GM23248 (cell line): ENCODE measurements at regions not wholly inside any gene's neighbourhood (a gene's known extent, or its start where the extent isn't known, plus 50 kb on each side); places are given as distances from the start of the nearest gene placed in this dataset.

ENCODE experiments used
- EZH2 ChIP-seq: fragments of 200-600 bp; sonication (generic); IDR thresholded peaks from 2 replicates; pipeline ENCODE4 v1.6.1; 2018; ENCODE audit warnings: antibody characterized with exemption, mild to moderate bottlenecking; ENCODE audit not compliant: insufficient read depth, poor library complexity, severe bottlenecking
- EZH2phosphoT487 ChIP-seq: fragments of 200-600 bp; sonication (generic); IDR thresholded peaks from 2 replicates; pipeline ENCODE4 v1.6.1; 2018; ENCODE audit warnings: antibody characterized with exemption, moderate library complexity, mild to moderate bottlenecking, low read depth; ENCODE audit not compliant: insufficient read depth

- TF ChIP-seq EZH2 (no peak), EZH2phosphoT487 (no peak)
These were observed 212.4 kb upstream of the FAR2 start for GRCh38 chr12:28936711-28937110.
